DOHH2 (cell line): ENCODE measurements at regions not wholly inside any gene's neighbourhood (a gene's known extent, or its start where the extent isn't known, plus 50 kb on each side); places are given as distances from the start of the nearest gene placed in this dataset.

Experiments used
- CTCF ChIP-seq: fragments of 200-600 bp; sonication (generic); IDR thresholded peaks from one replicate; pipeline ENCODE4 v1.5.1; 2014; ENCODE audit warnings: antibody characterized with exemption, mild to moderate bottlenecking, low read depth, low read length; ENCODE audit not compliant: poor library complexity, severe bottlenecking
- EZH2phosphoT487 ChIP-seq: fragments of 200-600 bp; sonication (generic); IDR thresholded peaks from 2 replicates; pipeline ENCODE4 v1.6.1; 2017; ENCODE audit warnings: borderline replicate concordance, mild to moderate bottlenecking, antibody characterized with exemption, low read length, moderate library complexity, mixed read lengths

- TF ChIP-seq CTCF: no peak
- no peak for TF ChIP-seq EZH2phosphoT487
Measured at GRCh38 chr14:38549564-38549963, 293.7 kb upstream of the CLEC14A start.
